ENCODE measurements at regions not wholly inside any gene's neighbourhood (a gene's known extent, or its start where the extent isn't known, plus 50 kb on each side); places are given as distances from the start of the nearest gene placed in this dataset.
A peak's percentile ranks its signal among the peaks of the same experiment; 100 is the strongest.
"Not testable (repeated sequence)": the region's sequence is repeated elsewhere in the genome, so short reads cannot be mapped to it uniquely, and the experiment has no call there.

GRCh38 chr20:52031563-52032303, 159.8 kb downstream of the ZFP64 start:
- H3K4me3 ChIP-seq = peak overlapping the region; percentile 65
- H3K36me3 ChIP-seq (ENCODE audit: insufficient read depth, low read length) = no peaks in the 10 kb centered on the region
- peak overlapping the region; percentile 43 for H3K9ac ChIP-seq (ENCODE audit: insufficient read length)
- TF ChIP-seq FOXP2 (optimal IDR thresholded peaks at IDR 0.05; ENCODE audit: control extremely low read depth, extremely low read length, insufficient read depth) (peak; percentile 95), EZH2 (IDR thresholded peaks at IDR 0.05) (no peak), POLR2AphosphoS5 (IDR thresholded peaks at IDR 0.05; ENCODE audit: borderline replicate concordance, low read depth, low read length) (peak; percentile 57; the same call in 1 of the 2 replicates)
- DNase-seq (ENCODE audit: low read depth, low spot score) = peak; percentile 93
- H3K9me3 ChIP-seq (ENCODE audit: low read depth, low read length) = no peaks in the 10 kb centered on the region
- H3K27ac ChIP-seq = peak overlapping the region; percentile 88

- Histone ChIP-seq H3K9ac (ENCODE audit: insufficient read length) (no peak overlapping the region), H3K9me3 (ENCODE audit: low read depth, low read length) (no peaks in the 10 kb centered on the region), H3K36me3 (ENCODE audit: insufficient read depth, low read length) (no peaks in the 10 kb centered on the region), H3K4me3 (peak overlapping the region; percentile 65), H3K27ac (peak overlapping the region; percentile 88; the same call in 1 of the 2 replicates)
- DNase-seq (ENCODE audit: low read depth, low spot score) = no peak
- TF ChIP-seq FOXP2 (optimal IDR thresholded peaks at IDR 0.05; ENCODE audit: control extremely low read depth, extremely low read length, insufficient read depth) = no peak
- TF ChIP-seq POLR2AphosphoS5 (IDR thresholded peaks at IDR 0.05; ENCODE audit: borderline replicate concordance, low read depth, low read length) = no peak
- TF ChIP-seq EZH2 (IDR thresholded peaks at IDR 0.05) = no peak
These were observed 160.4 kb downstream of the ZFP64 start for GRCh38 chr20:52031206-52031562.

- not testable (repeated sequence) for H3K4me3 ChIP-seq; H3K9me3 ChIP-seq (ENCODE audit: low read depth, low read length); H3K9ac ChIP-seq (ENCODE audit: insufficient read length); DNase-seq (ENCODE audit: low read depth, low spot score); H3K36me3 ChIP-seq (ENCODE audit: insufficient read depth, low read length); H3K27ac ChIP-seq
These were observed 162.4 kb downstream of the ZFP64 start for GRCh38 chr20:52029129-52029528.

- no peak for DNase-seq (ENCODE audit: low read depth, low spot score)
- TF ChIP-seq POLR2AphosphoS5 (IDR thresholded peaks at IDR 0.05; ENCODE audit: borderline replicate concordance, low read depth, low read length) = no peak
- Histone ChIP-seq H3K27ac (no peak overlapping the region), H3K9ac (ENCODE audit: insufficient read length) (no peak overlapping the region), H3K9me3 (ENCODE audit: low read depth, low read length) (no peaks in the 10 kb centered on the region), H3K4me3 (no peak overlapping the region), H3K36me3 (ENCODE audit: insufficient read depth, low read length) (no peaks in the 10 kb centered on the region)
These were observed 165.6 kb downstream of the ZFP64 start for GRCh38 chr20:52025938-52026337.

GRCh38 chr20:52019313-52019712, 172.3 kb downstream of the ZFP64 start:
- Histone ChIP-seq H3K9ac (ENCODE audit: insufficient read length) (no peak overlapping the region), H3K4me3 (no peak overlapping the region), H3K36me3 (ENCODE audit: insufficient read depth, low read length) (no peaks in the 10 kb centered on the region), H3K27ac (no peak overlapping the region), H3K9me3 (ENCODE audit: low read depth, low read length) (no peaks in the 10 kb centered on the region)
- TF ChIP-seq POLR2AphosphoS5 (IDR thresholded peaks at IDR 0.05; ENCODE audit: borderline replicate concordance, low read depth, low read length) (no peak), EZH2 (IDR thresholded peaks at IDR 0.05) (no peak), FOXP2 (optimal IDR thresholded peaks at IDR 0.05; ENCODE audit: control extremely low read depth, extremely low read length, insufficient read depth) (no peak)
- no peak for DNase-seq (ENCODE audit: low read depth, low spot score)

- H3K36me3 ChIP-seq (ENCODE audit: insufficient read depth, low read length) = no peaks in the 10 kb centered on the region
- H3K9me3 ChIP-seq (ENCODE audit: low read depth, low read length) = no peaks in the 10 kb centered on the region
- no peak for TF ChIP-seq FOXP2 (optimal IDR thresholded peaks at IDR 0.05; ENCODE audit: control extremely low read depth, extremely low read length, insufficient read depth)
- no peak for TF ChIP-seq EZH2 (IDR thresholded peaks at IDR 0.05)
- TF ChIP-seq POLR2AphosphoS5 (IDR thresholded peaks at IDR 0.05; ENCODE audit: borderline replicate concordance, low read depth, low read length) = no peak
- H3K4me3 ChIP-seq = no peak overlapping the region
- H3K9ac ChIP-seq (ENCODE audit: insufficient read length) = no peak overlapping the region
- DNase-seq (ENCODE audit: low read depth, low spot score) = no peak
- H3K27ac ChIP-seq = no peak overlapping the region
These were observed 173.8 kb downstream of the ZFP64 start for GRCh38 chr20:52017669-52018317.

GRCh38 chr20:52016022-52016421, 175.6 kb downstream of the ZFP64 start:
- no peak overlapping the region for H3K27ac ChIP-seq
- no peak overlapping the region for H3K9ac ChIP-seq (ENCODE audit: insufficient read length)
- TF ChIP-seq EZH2 (IDR thresholded peaks at IDR 0.05) = no peak
- no peak for TF ChIP-seq FOXP2 (optimal IDR thresholded peaks at IDR 0.05; ENCODE audit: control extremely low read depth, extremely low read length, insufficient read depth)
- no peak for TF ChIP-seq POLR2AphosphoS5 (IDR thresholded peaks at IDR 0.05; ENCODE audit: borderline replicate concordance, low read depth, low read length)
- no peak for DNase-seq (ENCODE audit: low read depth, low spot score)
- H3K4me3 ChIP-seq = no peak overlapping the region
- peaks cover 3% of the 10 kb centered on the region; the same call in 1 of the 2 replicates for H3K9me3 ChIP-seq (ENCODE audit: low read depth, low read length)
- H3K36me3 ChIP-seq (ENCODE audit: insufficient read depth, low read length) = no peaks in the 10 kb centered on the region

- H3K4me3 ChIP-seq = no peak overlapping the region
- TF ChIP-seq EZH2 (IDR thresholded peaks at IDR 0.05) (no peak), FOXP2 (optimal IDR thresholded peaks at IDR 0.05; ENCODE audit: control extremely low read depth, extremely low read length, insufficient read depth) (no peak), POLR2AphosphoS5 (IDR thresholded peaks at IDR 0.05; ENCODE audit: borderline replicate concordance, low read depth, low read length) (no peak)
- H3K27ac ChIP-seq = no peak overlapping the region
- peaks cover 3% of the 10 kb centered on the region; the same call in 1 of the 2 replicates for H3K9me3 ChIP-seq (ENCODE audit: low read depth, low read length)
- no peak overlapping the region for H3K9ac ChIP-seq (ENCODE audit: insufficient read length)
- DNase-seq (ENCODE audit: low read depth, low spot score) = no peak
- H3K36me3 ChIP-seq (ENCODE audit: insufficient read depth, low read length) = no peaks in the 10 kb centered on the region
These were observed 176.4 kb downstream of the ZFP64 start for GRCh38 chr20:52015155-52015554.
